C4-2B (cell line): ENCODE measurements at regions not wholly inside any gene's neighbourhood (a gene's known extent, or its start where the extent isn't known, plus 50 kb on each side); places are given as distances from the start of the nearest gene placed in this dataset.

Source experiments
- H3K27ac ChIP-seq: fragments of 450-650 bp; 2 replicates; pipeline ENCODE4 v1.5.1; 2017
- ZFX ChIP-seq: fragments of 450-650 bp; IDR thresholded peaks from 2 replicates; pipeline ENCODE4 v1.6.1; 2017
- TF ChIP-seq, protein P1 (sequence below): fragments of 450-650 bp; conservative IDR thresholded peaks from 2 replicates; pipeline ENCODE4 v1.5.1; 2017; ENCODE audit warnings: mild to moderate bottlenecking

DNA sequence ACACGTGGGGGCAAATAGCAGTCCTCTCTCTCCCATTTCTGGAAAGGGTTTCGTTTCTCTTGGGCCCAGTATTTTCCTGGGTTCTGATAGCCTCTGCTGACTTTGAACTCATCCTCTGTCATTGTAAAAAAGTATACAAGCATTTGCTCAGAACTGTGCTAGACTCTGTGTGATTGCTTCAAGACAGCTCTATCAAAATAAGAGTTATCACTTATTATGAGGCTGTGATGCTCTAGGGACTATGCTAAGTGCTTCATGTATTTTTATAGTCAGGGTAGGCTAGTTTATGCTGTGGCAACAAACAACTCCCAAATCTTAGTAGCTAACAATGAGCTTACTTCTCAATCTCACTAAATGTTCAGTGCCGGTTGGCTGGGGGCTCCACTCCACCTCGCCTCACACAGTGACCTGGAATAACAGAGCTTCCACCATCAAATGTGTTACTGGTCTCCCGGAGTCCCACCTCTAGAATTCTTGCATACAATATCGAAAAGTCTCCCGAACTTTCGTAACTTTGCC lies 110.8 kb upstream of the CDC42EP3 start:
- no peak overlapping the region for H3K27ac ChIP-seq

DNA sequence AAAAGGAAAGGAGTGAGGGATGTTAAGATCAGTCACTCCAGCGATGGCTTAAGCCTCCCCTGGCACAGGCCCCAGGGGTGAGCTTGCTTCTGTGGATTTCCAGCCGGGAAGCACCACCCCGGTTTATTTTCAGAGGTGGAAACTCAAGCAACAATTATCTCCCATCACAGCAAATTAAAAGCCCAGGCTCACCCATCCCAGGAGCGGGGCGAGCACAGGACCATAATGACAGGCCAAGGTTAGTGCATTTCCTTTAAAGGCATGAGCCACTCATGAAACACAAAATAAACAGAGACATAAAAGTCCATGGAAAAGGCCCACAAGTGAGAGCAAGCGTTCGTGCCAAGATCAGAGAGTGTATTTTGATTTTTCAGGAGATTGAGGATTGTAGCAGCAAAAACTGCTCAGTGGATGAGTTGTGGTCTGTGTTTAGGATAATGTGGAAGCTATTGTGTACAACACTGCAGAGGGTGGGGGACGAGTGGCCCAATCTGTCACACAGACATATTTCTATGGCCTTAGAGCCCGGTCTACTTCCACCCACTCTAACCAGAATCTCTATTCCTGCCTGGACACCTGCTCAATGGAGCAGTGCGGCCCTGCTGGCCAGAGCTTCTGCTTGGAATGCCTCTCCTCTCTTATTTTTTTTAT lies 111.4 kb upstream of the CDC42EP3 start:
- TF ChIP-seq, protein P1, sequence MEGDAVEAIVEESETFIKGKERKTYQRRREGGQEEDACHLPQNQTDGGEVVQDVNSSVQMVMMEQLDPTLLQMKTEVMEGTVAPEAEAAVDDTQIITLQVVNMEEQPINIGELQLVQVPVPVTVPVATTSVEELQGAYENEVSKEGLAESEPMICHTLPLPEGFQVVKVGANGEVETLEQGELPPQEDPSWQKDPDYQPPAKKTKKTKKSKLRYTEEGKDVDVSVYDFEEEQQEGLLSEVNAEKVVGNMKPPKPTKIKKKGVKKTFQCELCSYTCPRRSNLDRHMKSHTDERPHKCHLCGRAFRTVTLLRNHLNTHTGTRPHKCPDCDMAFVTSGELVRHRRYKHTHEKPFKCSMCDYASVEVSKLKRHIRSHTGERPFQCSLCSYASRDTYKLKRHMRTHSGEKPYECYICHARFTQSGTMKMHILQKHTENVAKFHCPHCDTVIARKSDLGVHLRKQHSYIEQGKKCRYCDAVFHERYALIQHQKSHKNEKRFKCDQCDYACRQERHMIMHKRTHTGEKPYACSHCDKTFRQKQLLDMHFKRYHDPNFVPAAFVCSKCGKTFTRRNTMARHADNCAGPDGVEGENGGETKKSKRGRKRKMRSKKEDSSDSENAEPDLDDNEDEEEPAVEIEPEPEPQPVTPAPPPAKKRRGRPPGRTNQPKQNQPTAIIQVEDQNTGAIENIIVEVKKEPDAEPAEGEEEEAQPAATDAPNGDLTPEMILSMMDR = no peak
- TF ChIP-seq ZFX = no peak
- no peak overlapping the region for H3K27ac ChIP-seq

More for the DNA sequence above, 110.8 kb upstream of the CDC42EP3 start:
- TF ChIP-seq, protein P1 = no peak
- TF ChIP-seq ZFX = no peak

DNA sequence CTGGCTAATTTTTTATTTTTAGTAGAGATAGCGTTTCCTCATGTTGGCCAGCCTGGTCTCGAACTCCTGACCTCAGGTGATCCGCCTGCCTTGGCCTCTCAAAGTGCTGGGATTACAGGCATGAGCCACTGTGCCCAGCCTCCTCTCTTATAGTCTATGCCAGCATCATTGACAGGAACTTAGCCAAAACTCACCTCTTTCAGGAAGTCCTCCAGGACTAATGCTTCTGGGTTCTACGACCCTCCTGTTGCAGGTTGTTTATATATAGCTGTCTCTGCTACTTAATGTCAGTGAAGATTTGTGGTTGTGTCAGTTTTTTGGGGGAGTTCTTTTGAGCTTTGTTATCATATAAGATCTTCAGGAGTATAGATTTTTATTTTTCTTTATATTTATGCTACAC lies 112.1 kb upstream of the CDC42EP3 start:
- H3K27ac ChIP-seq = no peak overlapping the region
- TF ChIP-seq ZFX = no peak
- TF ChIP-seq, protein P1 = no peak

DNA sequence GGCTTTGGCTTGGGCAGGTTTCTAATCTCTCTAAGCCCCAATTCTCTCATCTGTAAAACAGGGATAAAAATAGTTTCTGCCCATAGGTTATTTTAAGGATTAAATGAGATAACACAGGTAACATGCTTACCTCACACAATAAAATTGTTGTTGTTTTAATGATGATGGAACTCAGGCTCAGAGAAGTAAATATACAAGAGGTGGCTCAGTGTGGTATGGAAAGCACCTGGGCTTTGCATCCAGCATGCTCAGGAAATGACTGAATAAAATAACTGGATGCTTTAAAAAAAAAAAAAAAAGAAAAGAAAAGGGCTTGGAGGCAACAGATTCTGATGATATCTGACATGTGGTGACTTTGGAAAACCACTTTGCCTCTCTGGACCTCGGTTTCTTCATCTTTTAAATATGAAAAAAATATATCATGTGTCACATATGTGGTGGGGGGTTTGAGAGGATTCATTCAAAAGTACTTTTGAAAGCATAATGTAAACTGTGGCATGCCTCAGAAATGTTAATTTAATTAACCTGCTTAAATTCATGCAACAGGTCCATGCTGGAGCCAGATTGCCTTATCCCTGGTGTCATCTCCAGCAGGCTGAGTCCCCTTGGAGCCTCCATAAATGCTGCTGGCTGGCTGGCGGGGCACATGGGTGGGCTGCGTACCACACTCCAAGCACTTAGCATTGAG lies 112.8 kb upstream of the CDC42EP3 start:
- no peak overlapping the region for H3K27ac ChIP-seq

DNA sequence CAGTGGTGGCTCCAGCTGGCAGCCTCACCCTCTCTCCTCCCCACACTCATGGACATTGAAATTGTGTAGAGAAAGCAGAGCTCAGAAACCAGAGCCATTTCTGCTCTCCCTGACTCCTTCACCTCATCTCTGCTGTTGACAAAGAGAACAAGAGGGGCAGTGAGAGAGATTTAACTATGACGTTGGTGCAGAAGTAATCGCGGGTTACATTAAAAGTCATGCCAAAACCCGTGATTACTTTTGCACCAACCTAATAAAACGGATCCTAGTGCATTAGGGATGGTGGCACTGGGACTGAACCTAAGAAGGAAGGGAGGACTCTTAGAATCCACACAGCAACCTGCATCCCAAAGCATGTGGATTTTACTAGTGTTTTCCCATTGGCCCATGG lies 113.3 kb upstream of the CDC42EP3 start:
- no peak overlapping the region for H3K27ac ChIP-seq

More for the DNA sequence above, 112.8 kb upstream of the CDC42EP3 start:
- TF ChIP-seq, protein P1 = no peak
- no peak for TF ChIP-seq ZFX

DNA sequence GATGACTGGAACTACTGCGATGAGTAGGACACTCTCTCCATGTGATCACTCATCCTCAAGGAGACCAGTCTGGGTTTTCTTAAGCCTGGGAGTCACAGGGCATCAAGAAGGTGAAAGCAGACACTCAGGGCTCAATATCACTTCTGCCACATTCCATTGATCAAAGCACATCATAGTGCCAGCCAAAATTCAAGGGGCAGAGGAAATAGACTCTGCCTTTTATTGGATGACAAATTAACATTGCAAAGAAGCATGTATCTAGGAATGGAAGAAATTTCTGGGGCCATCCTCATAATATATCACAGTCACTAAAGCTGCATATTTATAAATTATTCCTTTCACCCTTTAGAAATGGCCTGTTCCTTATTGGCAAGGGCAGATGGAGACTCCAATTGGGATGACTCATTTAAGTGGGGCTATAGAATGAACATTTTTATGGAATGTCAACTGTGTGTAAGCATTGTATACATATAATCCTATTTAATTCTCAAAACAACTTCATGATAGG lies 114.8 kb upstream of the CDC42EP3 start:
- TF ChIP-seq, protein P1 = no peak
- no peak for TF ChIP-seq ZFX
- no peak overlapping the region for H3K27ac ChIP-seq

More for the DNA sequence above, 113.3 kb upstream of the CDC42EP3 start:
- TF ChIP-seq, protein P1 = no peak
- no peak for TF ChIP-seq ZFX

DNA sequence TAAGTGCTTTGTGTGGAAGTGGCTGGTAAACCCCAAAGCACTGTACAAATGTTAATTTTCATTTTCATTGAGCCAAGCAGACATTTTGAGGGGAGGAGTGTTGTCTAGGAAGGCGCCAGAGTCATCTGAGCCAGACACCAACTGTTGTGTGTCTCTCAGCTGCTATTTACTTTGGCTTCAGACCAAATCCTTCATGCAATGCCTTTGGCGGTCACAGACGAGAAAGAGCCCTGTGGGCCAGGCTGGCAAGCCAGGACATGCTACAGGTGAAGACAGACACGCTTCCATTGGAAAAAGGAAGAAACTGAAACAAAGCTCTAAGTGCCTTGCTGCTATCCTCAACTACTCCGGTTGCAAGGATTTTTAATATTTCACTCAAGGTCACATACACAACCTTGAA lies 115.4 kb upstream of the CDC42EP3 start:
- no peak overlapping the region for H3K27ac ChIP-seq
- TF ChIP-seq, protein P1 = no peak
- TF ChIP-seq ZFX = no peak
